GM12874 (cell line): ENCODE measurements at regions not wholly inside any gene's neighbourhood (a gene's known extent, or its start where the extent isn't known, plus 50 kb on each side); places are given as distances from the start of the nearest gene placed in this dataset.
A peak's percentile ranks its signal among the peaks of the same experiment; 100 is the strongest.

Experiments
- TF ChIP-seq, protein P1 (sequence below): IDR thresholded peaks from 2 replicates; pipeline ENCODE4 v1.5.1; 2011; ENCODE audit warnings: low read depth, mild to moderate bottlenecking, control low read depth, low read length, moderate library complexity; ENCODE audit not compliant: insufficient read depth

DNA sequence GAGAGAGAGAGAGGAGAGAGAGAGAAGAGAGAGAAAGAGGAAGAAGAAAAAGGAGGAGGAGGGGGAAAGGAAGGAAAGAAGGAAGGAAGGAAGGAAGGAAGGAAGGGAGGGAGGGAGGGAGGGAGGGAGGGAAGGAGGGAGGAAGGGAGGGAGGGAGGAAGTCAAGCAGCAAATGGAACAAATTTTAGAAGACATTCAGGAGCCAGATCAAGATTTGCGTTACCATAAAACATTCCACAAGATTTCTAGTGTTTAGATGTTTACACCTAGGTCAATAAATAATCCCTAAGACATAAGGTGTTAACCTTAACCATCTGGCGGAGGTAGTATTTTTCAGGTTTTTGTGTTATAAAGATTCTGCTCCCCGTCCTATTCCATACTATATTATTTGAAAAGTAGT, 1320.1 kb upstream of the PRMT6 start:
- TF ChIP-seq, protein P1, sequence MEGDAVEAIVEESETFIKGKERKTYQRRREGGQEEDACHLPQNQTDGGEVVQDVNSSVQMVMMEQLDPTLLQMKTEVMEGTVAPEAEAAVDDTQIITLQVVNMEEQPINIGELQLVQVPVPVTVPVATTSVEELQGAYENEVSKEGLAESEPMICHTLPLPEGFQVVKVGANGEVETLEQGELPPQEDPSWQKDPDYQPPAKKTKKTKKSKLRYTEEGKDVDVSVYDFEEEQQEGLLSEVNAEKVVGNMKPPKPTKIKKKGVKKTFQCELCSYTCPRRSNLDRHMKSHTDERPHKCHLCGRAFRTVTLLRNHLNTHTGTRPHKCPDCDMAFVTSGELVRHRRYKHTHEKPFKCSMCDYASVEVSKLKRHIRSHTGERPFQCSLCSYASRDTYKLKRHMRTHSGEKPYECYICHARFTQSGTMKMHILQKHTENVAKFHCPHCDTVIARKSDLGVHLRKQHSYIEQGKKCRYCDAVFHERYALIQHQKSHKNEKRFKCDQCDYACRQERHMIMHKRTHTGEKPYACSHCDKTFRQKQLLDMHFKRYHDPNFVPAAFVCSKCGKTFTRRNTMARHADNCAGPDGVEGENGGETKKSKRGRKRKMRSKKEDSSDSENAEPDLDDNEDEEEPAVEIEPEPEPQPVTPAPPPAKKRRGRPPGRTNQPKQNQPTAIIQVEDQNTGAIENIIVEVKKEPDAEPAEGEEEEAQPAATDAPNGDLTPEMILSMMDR: no peak

DNA sequence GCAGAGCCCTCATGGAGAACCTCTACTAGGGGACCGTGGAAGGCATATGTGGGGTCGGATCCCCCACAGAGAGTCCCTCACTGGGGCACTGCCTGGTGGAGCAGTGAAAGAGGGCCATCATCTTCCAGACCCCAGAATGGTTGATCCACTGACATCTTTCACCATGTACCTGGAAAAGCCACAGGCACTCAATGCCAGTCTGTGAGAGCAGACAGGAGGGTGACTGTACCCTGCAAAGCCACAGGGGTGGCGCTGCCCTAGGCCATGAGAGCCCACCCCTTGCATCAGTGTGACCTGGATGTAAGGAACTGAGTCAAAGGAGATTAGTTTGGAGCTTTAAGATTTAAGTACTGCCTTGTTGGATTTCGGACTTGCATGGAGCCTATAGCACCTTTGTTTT, 1276.7 kb upstream of the PRMT6 start:
- TF ChIP-seq, protein P1: no peak

DNA sequence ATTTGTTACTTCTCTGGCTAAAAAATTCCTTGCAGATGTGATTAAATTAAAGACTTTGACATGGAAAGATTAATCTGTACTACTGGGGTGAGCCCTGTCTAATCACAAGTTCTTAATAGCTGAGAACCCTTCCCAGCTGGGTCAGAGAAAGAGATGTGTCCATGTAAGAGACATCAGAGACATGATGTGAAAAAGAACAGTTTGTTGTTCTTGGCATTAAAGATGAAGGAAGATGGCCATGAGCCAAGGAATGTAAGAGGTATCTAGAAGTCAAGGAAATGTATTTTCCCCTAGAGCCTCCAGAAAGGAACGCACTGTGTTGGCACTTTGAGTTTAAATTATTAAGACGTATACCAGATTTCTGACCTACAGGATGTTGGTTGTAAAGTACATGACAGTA, 1271.5 kb upstream of the PRMT6 start:
- TF ChIP-seq, protein P1: no peak

DNA sequence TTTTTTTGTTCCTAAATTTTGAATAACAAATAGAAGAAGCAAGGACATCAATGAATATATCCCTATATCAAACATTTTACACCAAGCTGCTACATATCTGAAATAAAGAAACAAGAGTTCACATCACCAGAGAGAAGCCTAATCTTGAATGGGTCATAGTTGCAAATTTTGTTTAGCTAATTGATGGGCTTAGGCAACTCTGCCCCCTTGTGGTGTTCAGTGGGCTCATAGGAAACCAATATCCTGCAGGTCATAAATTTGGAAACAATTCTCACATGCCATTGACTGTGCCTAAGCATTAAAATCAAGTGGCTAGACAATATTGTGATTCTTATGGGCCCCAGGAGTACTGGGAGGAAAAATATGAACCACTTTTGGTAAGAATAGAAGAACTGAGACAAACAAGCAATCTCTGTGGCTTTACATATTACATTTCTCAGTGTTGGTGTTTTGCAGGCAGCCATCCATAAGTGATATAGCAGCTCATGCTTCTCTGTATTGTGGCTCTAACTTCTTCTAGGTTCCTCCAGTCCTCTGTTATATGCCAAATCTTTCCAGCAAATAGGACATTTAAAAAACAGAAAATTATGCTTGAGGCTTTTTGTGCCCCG, 1262.8 kb upstream of the PRMT6 start:
- TF ChIP-seq, protein P1: peak; percentile 61

DNA sequence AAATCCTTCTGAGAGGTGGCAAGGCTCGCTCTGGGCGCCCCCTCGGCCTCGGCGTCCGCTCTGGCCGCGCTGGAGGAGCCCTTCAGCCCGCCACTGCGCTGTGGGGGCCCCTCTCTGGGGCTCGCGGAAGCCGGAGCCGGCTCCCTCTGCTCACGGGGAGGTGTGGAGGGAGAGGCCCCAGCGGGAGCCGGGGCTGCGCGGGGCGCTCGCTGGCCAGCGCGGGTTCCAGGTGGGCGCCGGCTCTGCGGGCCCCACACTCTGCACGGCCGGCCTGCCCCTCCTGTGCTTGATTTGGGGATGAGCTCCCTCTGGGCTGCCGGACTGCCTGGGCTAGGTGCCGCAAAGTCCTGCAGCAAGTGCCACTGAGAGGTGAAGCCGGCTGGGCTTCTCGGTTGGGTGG, 1260.7 kb upstream of the PRMT6 start:
- TF ChIP-seq, protein P1: no peak

DNA sequence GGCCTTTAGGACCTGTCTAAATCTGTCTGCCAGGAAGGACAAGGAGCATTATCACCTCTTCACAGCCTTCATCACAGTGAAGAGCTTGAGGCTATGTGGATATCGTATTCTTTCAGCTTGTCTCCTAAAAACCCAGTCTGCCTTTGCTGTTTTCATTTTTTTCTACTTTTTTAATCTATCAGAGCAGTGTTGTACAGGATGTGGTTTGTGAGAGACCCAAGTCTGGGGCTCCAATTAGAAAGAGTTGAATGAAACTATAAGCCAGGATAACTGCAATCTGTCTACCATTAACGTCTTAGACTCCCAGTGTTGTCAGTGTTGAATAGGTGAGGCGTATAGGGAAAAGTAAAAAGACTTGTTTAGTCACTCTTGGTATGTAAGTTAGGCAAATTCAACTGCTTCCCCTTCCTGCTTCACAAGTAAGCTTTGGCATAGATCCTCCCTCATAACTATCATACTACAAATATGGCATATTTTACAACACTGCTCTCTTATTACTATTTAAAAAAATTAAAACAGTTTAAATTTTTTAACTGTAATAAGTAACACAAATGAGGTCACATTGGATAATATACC, 1225.8 kb upstream of the PRMT6 start:
- TF ChIP-seq, protein P1: no peak

DNA sequence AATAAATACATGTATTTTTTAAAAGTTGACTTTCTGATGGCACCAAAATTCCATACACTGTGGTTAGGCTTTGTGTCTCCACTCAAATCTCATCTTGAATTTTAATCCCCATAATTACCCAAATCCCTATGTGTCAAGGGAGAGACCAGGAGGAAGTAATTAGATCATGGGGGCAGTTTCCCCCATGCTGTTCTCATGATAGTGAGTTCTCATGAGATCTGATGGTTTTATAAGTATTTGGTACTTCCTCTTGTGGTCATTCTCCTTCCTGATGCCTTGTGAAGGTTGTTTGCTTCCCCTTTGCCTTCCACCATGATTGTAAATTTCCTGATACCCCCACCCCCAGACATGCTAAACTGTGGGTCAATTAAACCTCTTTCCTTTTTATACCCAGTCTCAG, 1218.4 kb upstream of the PRMT6 start:
- TF ChIP-seq, protein P1: no peak
